SK-N-SH treated with all-trans-retinoic acid at 6 μM for 48 hours (cell line): ENCODE measurements at regions not wholly inside any gene's neighbourhood (a gene's known extent, or its start where the extent isn't known, plus 50 kb on each side); places are given as distances from the start of the nearest gene placed in this dataset.

Source experiments
- BACH2 ChIP-seq: fragments of 250-450 bp; sonication (Bioruptor Pico); IDR thresholded peaks from 2 replicates; pipeline ENCODE4 v1.9.0; 2021; ENCODE audit warnings: mild to moderate bottlenecking, borderline replicate concordance
- ESRRG ChIP-seq: fragments of 250-450 bp; sonication (Bioruptor Pico); IDR thresholded peaks from 2 replicates; pipeline ENCODE4 v1.6.1; 2021; ENCODE audit warnings: mild to moderate bottlenecking
- ISL1 ChIP-seq: fragments of 250-450 bp; sonication (Bioruptor Pico); IDR thresholded peaks from 2 replicates; pipeline ENCODE4 v2.1.2; 2022; ENCODE audit warnings: mild to moderate bottlenecking, moderate library complexity
- PPARA ChIP-seq: fragments of 250-450 bp; sonication (Bioruptor Pico); IDR thresholded peaks from 2 replicates; pipeline ENCODE4 v1.5.0; 2020; ENCODE audit warnings: mild to moderate bottlenecking, borderline replicate concordance
- SNAI2 ChIP-seq: fragments of 250-450 bp; sonication (Bioruptor Pico); IDR thresholded peaks from 2 replicates; pipeline ENCODE4 v1.5.0; 2020; ENCODE audit warnings: mild to moderate bottlenecking, moderate library complexity
- TOX ChIP-seq: fragments of 250-450 bp; sonication (Bioruptor Pico); IDR thresholded peaks from 2 replicates; pipeline ENCODE4 v1.8.0; 2021; ENCODE audit warnings: mild to moderate bottlenecking, moderate library complexity, borderline replicate concordance
- ZFP3 ChIP-seq: fragments of 250-450 bp; sonication (Bioruptor Pico); IDR thresholded peaks from 2 replicates; pipeline ENCODE4 v1.5.0; 2020; ENCODE audit warnings: mild to moderate bottlenecking, moderate library complexity
- ZFP30 ChIP-seq: fragments of 450-650 bp; formaldehyde crosslinking; IDR thresholded peaks from 2 replicates; pipeline ENCODE4 v1.5.0; 2022; ENCODE audit warnings: mild to moderate bottlenecking, moderate library complexity
- TF ChIP-seq, protein P1 (sequence below): fragments of 250-450 bp; sonication (Bioruptor Pico); IDR thresholded peaks from 2 replicates; pipeline ENCODE4 v1.5.1; 2020; ENCODE audit warnings: low read depth, mild to moderate bottlenecking, moderate library complexity
- TF ChIP-seq, protein P2 (sequence below): fragments of 250-450 bp; sonication (Bioruptor Pico); IDR thresholded peaks from 2 replicates; pipeline ENCODE4 v1.5.1; 2021; ENCODE audit warnings: mild to moderate bottlenecking, moderate library complexity

DNA sequence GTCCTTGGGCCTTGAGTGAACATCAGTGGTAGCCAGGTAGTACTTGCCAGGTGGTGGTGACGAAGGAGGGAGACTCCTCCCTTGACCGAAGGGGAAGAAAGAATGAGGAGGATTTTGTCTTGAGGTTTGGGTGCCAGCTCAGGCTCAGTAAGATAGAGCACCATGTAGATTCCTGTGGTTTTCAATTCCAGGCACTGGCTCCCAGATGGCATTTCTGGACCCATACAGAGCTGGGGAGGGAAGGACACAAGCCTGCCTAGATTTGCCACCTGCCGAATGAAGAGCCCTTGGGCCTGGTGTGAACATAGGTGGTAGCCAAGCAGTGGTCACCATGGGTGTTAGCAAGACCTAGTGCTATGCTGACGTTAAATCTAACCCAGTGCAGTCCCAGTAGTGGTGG lies 108.8 kb upstream of the UBE2E3 start:
- TF ChIP-seq PPARA (no peak), ZFP30 (CRISPR knock-in tag) (no peak), ESRRG (no peak), ZFP3 (CRISPR knock-in tag) (no peak), SNAI2 (no peak), BACH2 (CRISPR knock-in tag) (no peak), TOX (CRISPR knock-in tag) (no peak), ISL1 (CRISPR knock-in tag) (no peak)
- TF ChIP-seq, protein P1, sequence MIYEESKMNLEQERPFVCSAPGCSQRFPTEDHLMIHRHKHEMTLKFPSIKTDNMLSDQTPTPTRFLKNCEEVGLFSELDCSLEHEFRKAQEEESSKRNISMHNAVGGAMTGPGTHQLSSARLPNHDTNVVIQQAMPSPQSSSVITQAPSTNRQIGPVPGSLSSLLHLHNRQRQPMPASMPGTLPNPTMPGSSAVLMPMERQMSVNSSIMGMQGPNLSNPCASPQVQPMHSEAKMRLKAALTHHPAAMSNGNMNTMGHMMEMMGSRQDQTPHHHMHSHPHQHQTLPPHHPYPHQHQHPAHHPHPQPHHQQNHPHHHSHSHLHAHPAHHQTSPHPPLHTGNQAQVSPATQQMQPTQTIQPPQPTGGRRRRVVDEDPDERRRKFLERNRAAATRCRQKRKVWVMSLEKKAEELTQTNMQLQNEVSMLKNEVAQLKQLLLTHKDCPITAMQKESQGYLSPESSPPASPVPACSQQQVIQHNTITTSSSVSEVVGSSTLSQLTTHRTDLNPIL (CRISPR knock-in tag): no peak
- TF ChIP-seq, protein P2, sequence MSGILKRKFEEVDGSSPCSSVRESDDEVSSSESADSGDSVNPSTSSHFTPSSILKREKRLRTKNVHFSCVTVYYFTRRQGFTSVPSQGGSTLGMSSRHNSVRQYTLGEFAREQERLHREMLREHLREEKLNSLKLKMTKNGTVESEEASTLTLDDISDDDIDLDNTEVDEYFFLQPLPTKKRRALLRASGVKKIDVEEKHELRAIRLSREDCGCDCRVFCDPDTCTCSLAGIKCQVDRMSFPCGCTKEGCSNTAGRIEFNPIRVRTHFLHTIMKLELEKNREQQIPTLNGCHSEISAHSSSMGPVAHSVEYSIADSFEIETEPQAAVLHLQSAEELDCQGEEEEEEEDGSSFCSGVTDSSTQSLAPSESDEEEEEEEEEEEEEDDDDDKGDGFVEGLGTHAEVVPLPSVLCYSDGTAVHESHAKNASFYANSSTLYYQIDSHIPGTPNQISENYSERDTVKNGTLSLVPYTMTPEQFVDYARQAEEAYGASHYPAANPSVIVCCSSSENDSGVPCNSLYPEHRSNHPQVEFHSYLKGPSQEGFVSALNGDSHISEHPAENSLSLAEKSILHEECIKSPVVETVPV (CRISPR knock-in tag): no peak
